ENCODE measurements at regions not wholly inside any gene's neighbourhood (a gene's known extent, or its start where the extent isn't known, plus 50 kb on each side); places are given as distances from the start of the nearest gene placed in this dataset.

DNA sequence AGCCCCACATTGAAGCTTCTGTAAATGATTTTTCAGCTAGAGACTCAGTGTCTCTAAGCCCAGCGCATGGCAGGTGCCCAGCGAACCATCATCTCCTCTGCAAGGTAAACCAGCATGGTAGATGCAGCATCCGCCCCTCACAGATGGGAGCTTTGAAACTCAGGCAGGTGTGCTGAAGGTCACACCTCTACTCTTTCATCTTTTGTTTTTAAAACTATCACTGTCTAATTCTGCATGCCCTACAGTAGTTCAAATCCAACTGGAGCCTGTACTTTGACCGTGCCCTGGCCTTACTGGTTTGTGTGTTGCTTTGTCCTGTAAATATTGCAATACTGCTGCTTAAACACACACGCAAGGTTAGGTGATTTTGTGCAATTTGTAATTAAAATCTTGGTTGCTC is 831.1 kb downstream of the GALR1 start:
- WGBS, 2 donors (ENCODE audit: low coverage in 1 of 2) = 80 to 86% methylated on average over 2 to 5 of the region's 5 CpGs
- no peaks in the 10 kb centered on the region for H3K27me3 ChIP-seq
- no peak for DNase-seq
- intact Hi-C loops (cut with DNase I; ENCODE audit: low total_unique reads) = no loop called here
- no peak for TF ChIP-seq POLR2A (IDR thresholded peaks at IDR 0.05)
- no peak for TF ChIP-seq POLR2AphosphoS5 (IDR thresholded peaks at IDR 0.05)
- TF ChIP-seq, protein P1, sequence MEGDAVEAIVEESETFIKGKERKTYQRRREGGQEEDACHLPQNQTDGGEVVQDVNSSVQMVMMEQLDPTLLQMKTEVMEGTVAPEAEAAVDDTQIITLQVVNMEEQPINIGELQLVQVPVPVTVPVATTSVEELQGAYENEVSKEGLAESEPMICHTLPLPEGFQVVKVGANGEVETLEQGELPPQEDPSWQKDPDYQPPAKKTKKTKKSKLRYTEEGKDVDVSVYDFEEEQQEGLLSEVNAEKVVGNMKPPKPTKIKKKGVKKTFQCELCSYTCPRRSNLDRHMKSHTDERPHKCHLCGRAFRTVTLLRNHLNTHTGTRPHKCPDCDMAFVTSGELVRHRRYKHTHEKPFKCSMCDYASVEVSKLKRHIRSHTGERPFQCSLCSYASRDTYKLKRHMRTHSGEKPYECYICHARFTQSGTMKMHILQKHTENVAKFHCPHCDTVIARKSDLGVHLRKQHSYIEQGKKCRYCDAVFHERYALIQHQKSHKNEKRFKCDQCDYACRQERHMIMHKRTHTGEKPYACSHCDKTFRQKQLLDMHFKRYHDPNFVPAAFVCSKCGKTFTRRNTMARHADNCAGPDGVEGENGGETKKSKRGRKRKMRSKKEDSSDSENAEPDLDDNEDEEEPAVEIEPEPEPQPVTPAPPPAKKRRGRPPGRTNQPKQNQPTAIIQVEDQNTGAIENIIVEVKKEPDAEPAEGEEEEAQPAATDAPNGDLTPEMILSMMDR (IDR thresholded peaks at IDR 0.05) = no peak
- no peak for TF ChIP-seq EP300 (IDR thresholded peaks at IDR 0.05; ENCODE audit: low read depth)
- H3K4me3 ChIP-seq = no peak overlapping the region
- H3K27ac ChIP-seq = no peak overlapping the region
- H3K4me1 ChIP-seq = no peaks in the 10 kb centered on the region
- in situ Hi-C loops (cut with MboI; ENCODE audit: low pct_ligation_motif_present in 1 of 4, low pct_unique_long_range_greater_than_20kb in 1 of 4, low sequenced_read_pairs in 3 of 4) = no loop called here
- no peaks in the 10 kb centered on the region for H3K36me3 ChIP-seq
- no peaks in the 10 kb centered on the region for H3K9me3 ChIP-seq

DNA sequence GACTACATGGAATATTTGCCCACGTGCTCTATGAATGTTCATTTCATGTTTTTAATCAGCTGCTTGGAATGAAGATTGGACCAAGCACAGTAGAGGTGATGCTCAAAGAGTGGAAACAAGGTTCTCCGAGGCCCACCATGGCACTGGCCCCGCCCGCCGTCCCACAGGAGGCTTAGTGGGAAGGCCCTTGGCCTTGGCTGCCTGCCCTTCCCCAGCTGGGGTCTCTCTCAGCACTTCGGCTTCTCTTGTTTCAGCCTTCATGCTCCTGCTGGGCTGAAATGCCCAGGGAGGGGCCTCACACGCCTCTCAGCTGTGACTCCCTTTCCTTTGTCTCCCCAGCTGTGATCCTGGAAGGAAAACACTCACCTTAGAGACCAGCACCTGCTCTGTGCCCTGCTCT is 833.2 kb downstream of the GALR1 start:
- WGBS, 2 donors (ENCODE audit: low coverage in 1 of 2) = 70 to 77% methylated on average over 2 to 7 of the region's 7 CpGs
- Histone ChIP-seq H3K4me1 (no peaks in the 10 kb centered on the region), H3K4me3 (no peak overlapping the region), H3K27me3 (no peaks in the 10 kb centered on the region), H3K36me3 (no peaks in the 10 kb centered on the region), H3K27ac (no peak overlapping the region), H3K9me3 (no peaks in the 10 kb centered on the region)
- TF ChIP-seq EP300 (IDR thresholded peaks at IDR 0.05; ENCODE audit: low read depth) (no peak), POLR2A (IDR thresholded peaks at IDR 0.05) (no peak), POLR2AphosphoS5 (IDR thresholded peaks at IDR 0.05) (no peak)
- TF ChIP-seq, protein P1 (IDR thresholded peaks at IDR 0.05) = no peak
- intact Hi-C loops (cut with DNase I; ENCODE audit: low total_unique reads) = no loop called here
- in situ Hi-C loops (cut with MboI; ENCODE audit: low pct_ligation_motif_present in 1 of 4, low pct_unique_long_range_greater_than_20kb in 1 of 4, low sequenced_read_pairs in 3 of 4) = no loop called here
- DNase-seq = no peak

DNA sequence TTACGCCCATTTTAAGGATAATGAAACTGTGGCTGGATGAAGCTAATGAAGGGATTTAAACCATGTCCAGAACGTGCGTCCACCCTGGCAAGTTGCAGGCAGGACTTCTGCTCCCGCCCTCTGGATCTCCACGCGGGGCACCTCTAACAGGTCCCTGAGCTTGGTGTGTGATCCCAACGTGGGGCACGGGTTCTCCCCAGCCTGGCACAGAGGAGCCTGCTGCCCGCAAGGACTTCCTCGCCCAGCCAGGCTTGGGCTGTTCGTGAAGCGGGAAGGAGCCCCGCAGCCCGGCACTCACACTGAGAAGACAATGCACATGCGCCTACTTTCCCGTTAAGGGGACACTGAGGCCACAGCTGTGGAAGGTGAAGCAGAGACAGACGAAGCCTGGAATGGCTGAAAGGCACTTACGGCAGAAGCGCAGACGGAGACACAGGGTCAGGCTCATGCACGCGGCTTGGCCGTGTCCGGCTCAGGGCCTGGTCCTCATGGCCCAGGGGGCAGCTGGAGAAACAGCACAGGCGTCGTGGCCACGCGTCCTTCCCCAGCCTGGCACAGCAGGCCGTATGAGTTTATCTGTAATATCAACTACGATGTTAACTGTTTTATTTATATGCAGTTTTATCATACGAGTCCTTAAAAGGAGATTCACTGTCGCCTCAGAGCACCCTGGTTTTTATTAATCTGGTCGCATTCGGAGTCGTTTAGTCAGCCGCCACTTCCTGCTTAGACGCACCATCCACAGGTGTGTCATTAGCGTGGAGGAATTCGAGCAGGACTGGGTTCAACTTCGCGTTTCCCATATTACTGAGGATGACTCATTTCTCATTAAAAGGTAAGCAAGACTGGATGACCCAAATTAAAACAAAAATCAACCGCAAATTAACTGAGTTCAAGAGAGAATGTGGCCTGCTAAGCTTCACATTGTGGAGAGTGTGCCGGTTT is 835.9 kb downstream of the GALR1 start:
- Histone ChIP-seq H3K27ac (no peak overlapping the region), H3K27me3 (no peaks in the 10 kb centered on the region), H3K9me3 (no peaks in the 10 kb centered on the region), H3K4me3 (no peak overlapping the region), H3K36me3 (no peaks in the 10 kb centered on the region), H3K4me1 (no peaks in the 10 kb centered on the region)
- intact Hi-C loops (cut with DNase I; ENCODE audit: low total_unique reads) (no loop called here), in situ Hi-C loops (cut with MboI; ENCODE audit: low pct_ligation_motif_present in 1 of 4, low pct_unique_long_range_greater_than_20kb in 1 of 4, low sequenced_read_pairs in 3 of 4) (no loop called here)
- 89 to 93% methylated on average over 16 to 41 of the region's 43 CpGs for WGBS, 2 donors (ENCODE audit: low coverage in 1 of 2)
- TF ChIP-seq EP300 (IDR thresholded peaks at IDR 0.05; ENCODE audit: low read depth) = no peak
- no peak for TF ChIP-seq POLR2AphosphoS5 (IDR thresholded peaks at IDR 0.05)
- TF ChIP-seq, protein P1 (IDR thresholded peaks at IDR 0.05) = no peak
- TF ChIP-seq POLR2A (IDR thresholded peaks at IDR 0.05) = no peak
- DNase-seq = no peak

DNA sequence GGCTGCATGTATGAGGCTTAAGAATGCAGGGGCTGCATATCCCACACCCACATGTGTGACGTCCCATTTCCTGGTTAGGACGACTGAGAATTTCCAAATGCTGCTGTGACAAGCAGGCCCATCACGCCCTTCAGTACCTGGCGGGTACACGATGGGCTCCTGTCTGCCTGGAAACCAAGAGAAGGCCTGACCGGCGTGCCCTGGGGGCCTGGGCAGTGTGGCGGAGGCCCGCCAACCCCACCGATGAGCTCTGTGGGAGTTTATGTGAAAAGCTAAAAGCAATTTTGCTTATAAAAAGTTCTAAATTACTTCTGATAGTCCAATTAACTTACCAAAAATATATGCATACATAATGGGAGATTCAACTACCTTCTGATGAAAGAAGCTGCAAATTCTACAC is 837.3 kb downstream of the GALR1 start:
- H3K4me1 ChIP-seq = no peaks in the 10 kb centered on the region
- H3K9me3 ChIP-seq = no peaks in the 10 kb centered on the region
- TF ChIP-seq EP300 (IDR thresholded peaks at IDR 0.05; ENCODE audit: low read depth) (no peak), POLR2A (IDR thresholded peaks at IDR 0.05) (no peak), POLR2AphosphoS5 (IDR thresholded peaks at IDR 0.05) (no peak)
- TF ChIP-seq, protein P1 (IDR thresholded peaks at IDR 0.05) = no peak
- in situ Hi-C loops (cut with MboI; ENCODE audit: low pct_ligation_motif_present in 1 of 4, low pct_unique_long_range_greater_than_20kb in 1 of 4, low sequenced_read_pairs in 3 of 4) = no loop called here
- WGBS, 2 donors (ENCODE audit: low coverage in 1 of 2) = 86% methylated on average over 10 of the region's 10 CpGs; no CpG with 5 or more reads in 1 of the 2 donors
- no peak overlapping the region for H3K4me3 ChIP-seq
- H3K27ac ChIP-seq = no peak overlapping the region
- H3K36me3 ChIP-seq = no peaks in the 10 kb centered on the region
- DNase-seq = no peak
- intact Hi-C loops (cut with DNase I; ENCODE audit: low total_unique reads) = no loop called here
- H3K27me3 ChIP-seq = no peaks in the 10 kb centered on the region
